ENCODE measurements at regions not wholly inside any gene's neighbourhood (a gene's known extent, or its start where the extent isn't known, plus 50 kb on each side); places are given as distances from the start of the nearest gene placed in this dataset.
A peak's percentile ranks its signal among the peaks of the same experiment; 100 is the strongest.

DNA sequence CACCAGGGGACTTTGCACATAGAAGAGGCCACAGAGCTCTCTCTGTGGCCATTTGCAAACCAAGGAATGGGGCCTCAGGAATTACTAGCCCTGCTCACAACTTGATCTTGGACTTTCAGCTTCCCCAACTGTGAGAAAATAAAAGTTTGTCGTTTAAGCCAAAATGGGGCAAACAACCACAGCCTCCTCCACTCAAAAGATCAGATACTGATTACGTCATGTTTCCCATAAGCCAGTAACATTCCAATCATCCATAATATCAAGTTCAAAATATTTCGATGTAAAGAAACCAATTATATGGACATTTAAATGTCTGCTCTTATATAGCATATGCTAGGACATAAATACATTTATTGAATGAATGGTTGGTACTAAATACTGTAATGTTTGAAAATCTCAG is 307.5 kb upstream of the HAND2 start:
- no peak overlapping the region for H3K27ac Mint-ChIP-seq (ENCODE audit: unreplicated experiment)
- no peak for DNase-seq (ENCODE audit: low spot score)
- no peaks in the 10 kb centered on the region for H3K4me1 Mint-ChIP-seq (ENCODE audit: unreplicated experiment)
- no peak overlapping the region for H3K4me3 Mint-ChIP-seq (ENCODE audit: unreplicated experiment)
- H3K27me3 Mint-ChIP-seq (ENCODE audit: unreplicated experiment) = no peaks in the 10 kb centered on the region
- TF ChIP-seq, protein P1, sequence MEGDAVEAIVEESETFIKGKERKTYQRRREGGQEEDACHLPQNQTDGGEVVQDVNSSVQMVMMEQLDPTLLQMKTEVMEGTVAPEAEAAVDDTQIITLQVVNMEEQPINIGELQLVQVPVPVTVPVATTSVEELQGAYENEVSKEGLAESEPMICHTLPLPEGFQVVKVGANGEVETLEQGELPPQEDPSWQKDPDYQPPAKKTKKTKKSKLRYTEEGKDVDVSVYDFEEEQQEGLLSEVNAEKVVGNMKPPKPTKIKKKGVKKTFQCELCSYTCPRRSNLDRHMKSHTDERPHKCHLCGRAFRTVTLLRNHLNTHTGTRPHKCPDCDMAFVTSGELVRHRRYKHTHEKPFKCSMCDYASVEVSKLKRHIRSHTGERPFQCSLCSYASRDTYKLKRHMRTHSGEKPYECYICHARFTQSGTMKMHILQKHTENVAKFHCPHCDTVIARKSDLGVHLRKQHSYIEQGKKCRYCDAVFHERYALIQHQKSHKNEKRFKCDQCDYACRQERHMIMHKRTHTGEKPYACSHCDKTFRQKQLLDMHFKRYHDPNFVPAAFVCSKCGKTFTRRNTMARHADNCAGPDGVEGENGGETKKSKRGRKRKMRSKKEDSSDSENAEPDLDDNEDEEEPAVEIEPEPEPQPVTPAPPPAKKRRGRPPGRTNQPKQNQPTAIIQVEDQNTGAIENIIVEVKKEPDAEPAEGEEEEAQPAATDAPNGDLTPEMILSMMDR (IDR thresholded peaks at IDR 0.05; ENCODE audit: unreplicated experiment) = no peak
- peaks cover under 1% of the 10 kb centered on the region for H3K36me3 Mint-ChIP-seq (ENCODE audit: low read depth, unreplicated experiment)
- peaks cover under 1% of the 10 kb centered on the region for H3K9me3 Mint-ChIP-seq (ENCODE audit: unreplicated experiment)

DNA sequence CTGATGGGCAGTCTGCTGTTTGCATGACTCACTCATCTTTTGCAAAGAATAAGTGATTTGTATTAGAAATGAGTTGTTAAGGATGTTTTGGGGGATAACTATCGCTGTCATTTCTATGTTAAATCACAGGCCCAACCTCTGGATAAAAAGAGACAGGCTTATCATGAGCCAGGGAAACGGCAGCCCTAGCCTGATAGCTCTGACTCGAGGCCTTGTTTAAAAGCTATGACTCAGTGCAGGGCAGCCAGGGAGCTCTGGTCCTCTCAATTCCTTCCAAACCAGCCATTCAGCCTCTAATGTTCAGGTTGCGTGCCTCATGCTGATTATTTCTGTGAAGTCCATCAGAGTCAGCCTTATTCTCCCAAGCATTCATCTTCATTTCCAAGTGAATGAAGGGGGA is 305.9 kb upstream of the HAND2 start:
- H3K4me3 Mint-ChIP-seq (ENCODE audit: unreplicated experiment) = no peak overlapping the region
- H3K27ac Mint-ChIP-seq (ENCODE audit: unreplicated experiment) = no peak overlapping the region
- H3K27me3 Mint-ChIP-seq (ENCODE audit: unreplicated experiment) = no peaks in the 10 kb centered on the region
- H3K4me1 Mint-ChIP-seq (ENCODE audit: unreplicated experiment) = no peaks in the 10 kb centered on the region
- no peaks in the 10 kb centered on the region for H3K9me3 Mint-ChIP-seq (ENCODE audit: unreplicated experiment)
- DNase-seq (ENCODE audit: low spot score) = no peak
- H3K36me3 Mint-ChIP-seq (ENCODE audit: low read depth, unreplicated experiment) = no peaks in the 10 kb centered on the region
- TF ChIP-seq, protein P1 (IDR thresholded peaks at IDR 0.05; ENCODE audit: unreplicated experiment) = no peak

DNA sequence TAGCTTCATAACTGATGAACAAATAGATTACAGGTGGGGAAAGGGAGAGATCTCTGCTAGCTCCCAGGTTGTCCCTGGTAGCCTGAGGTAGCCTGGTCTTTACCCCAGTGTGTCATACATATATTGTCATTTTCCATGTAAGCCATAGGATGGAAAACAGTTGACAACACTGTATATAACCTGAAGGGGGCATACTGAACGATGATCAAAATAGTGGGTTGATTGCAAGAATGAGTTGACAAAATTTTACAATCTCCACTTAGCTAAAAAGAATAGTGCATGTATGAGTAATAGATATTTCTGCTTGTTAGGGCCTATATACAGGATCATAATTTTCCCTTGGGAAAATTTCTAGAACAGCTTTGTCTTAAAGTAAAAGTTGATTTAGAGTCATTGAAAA is 304.1 kb upstream of the HAND2 start:
- no peak for DNase-seq (ENCODE audit: low spot score)
- TF ChIP-seq, protein P1 (IDR thresholded peaks at IDR 0.05; ENCODE audit: unreplicated experiment) = peak; percentile 49
- H3K36me3 Mint-ChIP-seq (ENCODE audit: low read depth, unreplicated experiment) = no peaks in the 10 kb centered on the region
- H3K9me3 Mint-ChIP-seq (ENCODE audit: unreplicated experiment) = no peaks in the 10 kb centered on the region
- no peak overlapping the region for H3K27ac Mint-ChIP-seq (ENCODE audit: unreplicated experiment)
- peaks cover 3% of the 10 kb centered on the region for H3K4me1 Mint-ChIP-seq (ENCODE audit: unreplicated experiment)
- H3K4me3 Mint-ChIP-seq (ENCODE audit: unreplicated experiment) = no peak overlapping the region
- no peaks in the 10 kb centered on the region for H3K27me3 Mint-ChIP-seq (ENCODE audit: unreplicated experiment)

DNA sequence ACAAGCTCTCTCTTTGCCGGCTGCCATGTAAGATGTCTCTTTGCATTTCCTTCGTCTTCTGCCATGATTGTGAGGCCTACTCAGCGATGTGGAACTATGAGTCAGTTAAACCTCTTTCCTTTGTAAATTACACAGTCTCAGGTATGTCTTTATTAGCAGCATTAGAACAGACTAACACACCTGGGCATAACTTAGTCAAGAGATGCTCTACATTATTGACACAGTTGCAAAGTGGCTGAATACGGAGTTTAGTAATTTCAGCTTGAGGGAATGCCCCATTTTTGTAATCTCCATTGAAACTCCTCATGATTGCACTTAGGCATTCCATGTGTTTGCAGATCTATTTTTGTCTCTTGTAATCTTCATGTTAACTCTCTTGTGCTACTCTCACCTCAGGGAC is 299.5 kb upstream of the HAND2 start:
- no peak overlapping the region for H3K4me3 Mint-ChIP-seq (ENCODE audit: unreplicated experiment)
- TF ChIP-seq, protein P1 (IDR thresholded peaks at IDR 0.05; ENCODE audit: unreplicated experiment) = no peak
- H3K9me3 Mint-ChIP-seq (ENCODE audit: unreplicated experiment) = no peaks in the 10 kb centered on the region
- no peaks in the 10 kb centered on the region for H3K36me3 Mint-ChIP-seq (ENCODE audit: low read depth, unreplicated experiment)
- no peak for DNase-seq (ENCODE audit: low spot score)
- no peak overlapping the region for H3K27ac Mint-ChIP-seq (ENCODE audit: unreplicated experiment)
- peaks cover 3% of the 10 kb centered on the region for H3K4me1 Mint-ChIP-seq (ENCODE audit: unreplicated experiment)
- no peaks in the 10 kb centered on the region for H3K27me3 Mint-ChIP-seq (ENCODE audit: unreplicated experiment)

DNA sequence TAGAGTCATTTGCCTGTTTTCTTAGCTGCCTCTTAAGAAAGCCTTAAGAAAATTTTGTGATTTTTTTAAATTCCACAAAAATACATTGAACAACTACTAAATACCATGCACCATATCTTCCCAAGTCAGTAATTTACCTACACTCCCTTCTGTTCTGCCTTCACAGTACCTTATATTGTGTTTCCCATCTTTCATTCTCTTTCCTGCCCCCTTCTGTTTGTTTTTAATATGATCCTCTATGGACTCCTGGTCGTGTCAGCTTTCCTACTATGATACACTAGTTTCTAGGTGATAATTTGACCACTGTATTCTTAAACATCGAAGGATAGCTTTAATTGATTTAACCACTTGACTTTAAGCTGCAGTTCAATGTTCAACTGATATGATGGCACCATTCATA is 297.7 kb upstream of the HAND2 start:
- TF ChIP-seq, protein P1 (IDR thresholded peaks at IDR 0.05; ENCODE audit: unreplicated experiment) = no peak
- Mint-ChIP-seq H3K27me3 (ENCODE audit: unreplicated experiment) (no peaks in the 10 kb centered on the region), H3K4me1 (ENCODE audit: unreplicated experiment) (peaks cover 3% of the 10 kb centered on the region), H3K27ac (ENCODE audit: unreplicated experiment) (no peak overlapping the region), H3K36me3 (ENCODE audit: low read depth, unreplicated experiment) (no peaks in the 10 kb centered on the region), H3K9me3 (ENCODE audit: unreplicated experiment) (no peaks in the 10 kb centered on the region), H3K4me3 (ENCODE audit: unreplicated experiment) (no peak overlapping the region)
- DNase-seq (ENCODE audit: low spot score) = no peak
